Spleen (tissue), 11 donors: ENCODE measurements at regions not wholly inside any gene's neighbourhood (a gene's known extent, or its start where the extent isn't known, plus 50 kb on each side); places are given as distances from the start of the nearest gene placed in this dataset.
A peak's percentile ranks its signal among the peaks of the same experiment; 100 is the strongest.

ENCODE experiments used
- DNase-seq: peaks from one replicate; pipeline ENCODE4 v3.0.0-alpha.2; 2020
- H3K27ac ChIP-seq, 8 donors: fragments of 200-600 bp; sonication (generic) in 7 of 8; 1 replicate in 4 of 8; 2 replicates in 4 of 8; pipeline versions ENCODE4 v1.5.0 to v1.8.0; 2016 to 2021; ENCODE audit warnings: inconsistent platforms in 4 of 8, mild to moderate bottlenecking in 4 of 8, moderate library complexity in 1 of 8
- H3K27me3 ChIP-seq, 7 donors: fragments of 200-600 bp; sonication (generic) in 6 of 7; replicated peaks in 1 of 7; 1 replicate in 4 of 7; 2 replicates in 3 of 7; pipeline versions ENCODE4 v1.5.0 to v1.8.0; 2016 to 2021; ENCODE audit warnings: inconsistent platforms in 3 of 7, mild to moderate bottlenecking in 1 of 7
- H3K36me3 ChIP-seq, 6 donors: fragments of 200-600 bp; sonication (generic) in 5 of 6; 1 replicate in 4 of 6; 2 replicates in 2 of 6; pipeline versions ENCODE4 v1.5.0 to v1.8.0; 2016 to 2021; ENCODE audit warnings: inconsistent platforms in 2 of 6
- H3K4me1 ChIP-seq, 6 donors: fragments of 200-600 bp; sonication (generic) in 5 of 6; 1 replicate in 3 of 6; 2 replicates in 3 of 6; pipeline versions ENCODE4 v1.5.0 to v1.8.0; 2016 to 2021; ENCODE audit warnings: inconsistent platforms in 3 of 6
- H3K4me3 ChIP-seq, 8 donors: fragments of 200-600 bp; sonication (generic) in 7 of 8; 1 replicate in 4 of 8; 2 replicates in 4 of 8; pipeline versions ENCODE4 v1.5.0 to v1.8.0; 2016 to 2021; ENCODE audit warnings: inconsistent platforms in 4 of 8, mild to moderate bottlenecking in 4 of 8, moderate library complexity in 2 of 8
- H3K9me3 ChIP-seq, 8 donors: fragments of 200-600 bp; sonication (generic) in 7 of 8; 1 replicate in 4 of 8; 2 replicates in 4 of 8; pipeline versions ENCODE4 v1.5.0 to v1.8.0; 2016 to 2021; ENCODE audit warnings: inconsistent platforms in 4 of 8
- CTCF ChIP-seq, 11 experiments: fragments of 200-600 bp in 7 of 11; fragments of 450-650 bp in 4 of 11; sonication (generic) in 4 of 11; IDR thresholded peaks in 8 of 11; conservative IDR thresholded peaks in 3 of 11; 1 replicate in 7 of 11; 2 replicates in 4 of 11; pipeline versions ENCODE4 v1.4.0 to v1.8.0; 2016 to 2021; ENCODE audit warnings: antibody characterized with exemption in 11 of 11, inconsistent platforms in 4 of 11, mild to moderate bottlenecking in 1 of 11
- POLR2A ChIP-seq, 3 donors: fragments of 450-650 bp; IDR thresholded peaks; one replicate each; pipeline ENCODE4 v1.5.1; 2017; ENCODE audit warnings: antibody characterized with exemption in 3 of 3, mild to moderate bottlenecking in 1 of 3
- POLR2AphosphoS5 ChIP-seq, 3 donors: sonication (generic); formaldehyde crosslinking; IDR thresholded peaks; one replicate each; pipeline ENCODE4 v1.5.1; 2017; ENCODE audit warnings: antibody characterized with exemption in 3 of 3
- WGBS, 5 donors: extraction: QIAGEN DNeasy Blood & Tissue Kit in 3 of 5; methylation state at CpG; one replicate each; pipeline versions ENCODE4 v1.1.5 to v1.1.7; 2013 to 2018; 5-methylcytosine and 5-hydroxymethylcytosine counted together
- intact Hi-C: fragments of 100-400 bp; cut with DNase I; formaldehyde crosslinking; loops from one replicate; pipeline ENCODE4 v1.15.0; 2023; ENCODE audit warnings: low total_unique reads
- donor health status: healthy with polysubstance abuse.
- donor health status: DM: no; HTN: no; CAD: no; lungs with moderate emphysema.
- donor health status: DM: no; HTN: no; CAD: no.
- donor health status: Bipolar disorder and iron deficiency.
- donor health status: healthy.
- donor health status: DM: no; HTN: no; CAD: no.
- donor health status: DM: yes; HTN: yes; CAD: no.

GRCh38 chr7:84668116-84668515, 473.5 kb upstream of the SEMA3A start:
- H3K27ac ChIP-seq = peak overlapping the region in 7 of 8 donors; percentile 52 to 83 (median 68)
- intact Hi-C loops = no loop called here
- TF ChIP-seq POLR2A (IDR thresholded peaks at IDR 0.05) (no peak), CTCF (IDR thresholded peaks at IDR 0.05 in 8 of 11, conservative IDR thresholded peaks at IDR 0.05 in 3 of 11) (no peak), POLR2AphosphoS5 (IDR thresholded peaks at IDR 0.05) (no peak)
- no peaks in the 10 kb centered on the region for H3K4me1 ChIP-seq
- DNase-seq = no peak
- WGBS, 5 donors = 32 to 56% (median 51%) methylated on average over 1 of the region's 1 CpG
- H3K4me3 ChIP-seq = no peak overlapping the region
- no peaks in the 10 kb centered on the region for H3K36me3 ChIP-seq
- no peaks in the 10 kb centered on the region for H3K27me3 ChIP-seq
- H3K9me3 ChIP-seq = no peaks in the 10 kb centered on the region

- 74 to 91% (median 82%) methylated on average over 2 of the region's 2 CpGs for WGBS, 5 donors
- intact Hi-C loops = no loop called here
- TF ChIP-seq POLR2AphosphoS5 (IDR thresholded peaks at IDR 0.05) = no peak
- TF ChIP-seq CTCF (IDR thresholded peaks at IDR 0.05 in 8 of 11, conservative IDR thresholded peaks at IDR 0.05 in 3 of 11) = no peak
- TF ChIP-seq POLR2A (IDR thresholded peaks at IDR 0.05) = no peak
- no peak overlapping the region for H3K27ac ChIP-seq
- H3K4me3 ChIP-seq = no peak overlapping the region
- no peaks in the 10 kb centered on the region for H3K9me3 ChIP-seq
- H3K4me1 ChIP-seq = no peaks in the 10 kb centered on the region
- no peaks in the 10 kb centered on the region for H3K27me3 ChIP-seq
- no peak for DNase-seq
- H3K36me3 ChIP-seq = no peaks in the 10 kb centered on the region
These were observed 472.1 kb upstream of the SEMA3A start for GRCh38 chr7:84666651-84667050.

- DNase-seq = no peak
- WGBS, 5 donors = 84 to 88% (median 87%) methylated on average over 2 of the region's 2 CpGs
- intact Hi-C loops = no loop called here
- H3K36me3 ChIP-seq = no peaks in the 10 kb centered on the region
- TF ChIP-seq POLR2AphosphoS5 (IDR thresholded peaks at IDR 0.05) = no peak
- TF ChIP-seq POLR2A (IDR thresholded peaks at IDR 0.05) = no peak
- no peak for TF ChIP-seq CTCF (IDR thresholded peaks at IDR 0.05 in 8 of 11, conservative IDR thresholded peaks at IDR 0.05 in 3 of 11)
- no peaks in the 10 kb centered on the region for H3K4me1 ChIP-seq
- no peak overlapping the region for H3K27ac ChIP-seq
- no peak overlapping the region for H3K4me3 ChIP-seq
- no peaks in the 10 kb centered on the region for H3K9me3 ChIP-seq
- H3K27me3 ChIP-seq = no peaks in the 10 kb centered on the region
These were observed 470.8 kb upstream of the SEMA3A start for GRCh38 chr7:84665339-84665738.

GRCh38 chr7:84664626-84665025, 470.0 kb upstream of the SEMA3A start:
- Histone ChIP-seq H3K27ac (no peak overlapping the region), H3K9me3 (no peaks in the 10 kb centered on the region), H3K36me3 (no peaks in the 10 kb centered on the region), H3K4me1 (no peaks in the 10 kb centered on the region), H3K27me3 (no peaks in the 10 kb centered on the region), H3K4me3 (no peak overlapping the region)
- no peak for DNase-seq
- intact Hi-C loops = no loop called here
- WGBS, 5 donors = 53 to 75% (median 56%) methylated on average over 1 of the region's 1 CpG
- no peak for TF ChIP-seq CTCF (IDR thresholded peaks at IDR 0.05 in 8 of 11, conservative IDR thresholded peaks at IDR 0.05 in 3 of 11)
- TF ChIP-seq POLR2AphosphoS5 (IDR thresholded peaks at IDR 0.05) = no peak
- TF ChIP-seq POLR2A (IDR thresholded peaks at IDR 0.05) = no peak
